T-helper 1 cell treated with Interleukin-12 subunit alpha and Interleukin-12 subunit beta and Interleukin-4 antibody, amounts not matched to agents 30 μg/mL and 1 μg/mL, for 36 hours (primary cell): ENCODE measurements at regions not wholly inside any gene's neighbourhood (a gene's known extent, or its start where the extent isn't known, plus 50 kb on each side); places are given as distances from the start of the nearest gene placed in this dataset.
"Not testable (repeated sequence)": the region's sequence is repeated elsewhere in the genome, so short reads cannot be mapped to it uniquely, and the experiment has no call there.

Experiments used
- H3K27ac Mint-ChIP-seq: one replicate; pipeline ENCODE4 v1.8.0; 2021; ENCODE audit warnings: mild to moderate bottlenecking, mixed read lengths
- H3K27me3 Mint-ChIP-seq: one replicate; pipeline ENCODE4 v1.8.0; 2021; ENCODE audit warnings: low read depth, mixed read lengths
- H3K36me3 Mint-ChIP-seq: one replicate; pipeline ENCODE4 v1.8.0; 2021; ENCODE audit warnings: low read depth, mixed read lengths
- H3K4me1 Mint-ChIP-seq: one replicate; pipeline ENCODE4 v1.8.0; 2021; ENCODE audit warnings: low read depth, mixed read lengths
- H3K4me3 Mint-ChIP-seq: one replicate; pipeline ENCODE4 v1.8.0; 2021; ENCODE audit warnings: mild to moderate bottlenecking, moderate library complexity, mixed read lengths
- H3K9me3 Mint-ChIP-seq: one replicate; pipeline ENCODE4 v1.8.0; 2021; ENCODE audit warnings: mixed read lengths

- H3K4me1 Mint-ChIP-seq: peaks cover 15% of the 10 kb centered on the region
- H3K9me3 Mint-ChIP-seq: no peaks in the 10 kb centered on the region
- no peak overlapping the region for H3K27ac Mint-ChIP-seq
- no peaks in the 10 kb centered on the region for H3K27me3 Mint-ChIP-seq
- no peaks in the 10 kb centered on the region for H3K36me3 Mint-ChIP-seq
- H3K4me3 Mint-ChIP-seq: no peak overlapping the region
Observed at GRCh38 chr7:142487124-142487523, 229.3 kb upstream of the PRSS58 start.

- Mint-ChIP-seq H3K27ac (no peak overlapping the region), H3K27me3 (no peaks in the 10 kb centered on the region), H3K9me3 (no peaks in the 10 kb centered on the region), H3K4me3 (no peak overlapping the region), H3K4me1 (peaks cover 15% of the 10 kb centered on the region), H3K36me3 (no peaks in the 10 kb centered on the region)
Observed at GRCh38 chr7:142485617-142486226, 227.9 kb upstream of the PRSS58 start.

- peaks cover 2% of the 10 kb centered on the region for H3K27me3 Mint-ChIP-seq
Observed at GRCh38 chr7:142483659-142484317, 225.9 kb upstream of the PRSS58 start.

GRCh38 chr7:142482891-142483658 lies 225.2 kb upstream of the PRSS58 start:
- no peaks in the 10 kb centered on the region for H3K9me3 Mint-ChIP-seq
- H3K36me3 Mint-ChIP-seq: no peaks in the 10 kb centered on the region
- peaks cover 6% of the 10 kb centered on the region for H3K27me3 Mint-ChIP-seq
- H3K4me3 Mint-ChIP-seq: peak overlapping the region; percentile 29
- H3K27ac Mint-ChIP-seq: peak overlapping the region; percentile 85
- H3K4me1 Mint-ChIP-seq: peaks cover 23% of the 10 kb centered on the region

More at GRCh38 chr7:142483659-142484317, 225.9 kb upstream of the PRSS58 start:
- Mint-ChIP-seq H3K36me3 (no peaks in the 10 kb centered on the region), H3K4me3 (no peak overlapping the region), H3K27ac (no peak overlapping the region), H3K9me3 (no peaks in the 10 kb centered on the region), H3K4me1 (peaks cover 16% of the 10 kb centered on the region)

GRCh38 chr7:142481548-142481947 lies 223.7 kb upstream of the PRSS58 start:
- H3K4me3 Mint-ChIP-seq: no peak overlapping the region
- no peak overlapping the region for H3K27ac Mint-ChIP-seq
- H3K4me1 Mint-ChIP-seq: peaks cover 38% of the 10 kb centered on the region
- no peaks in the 10 kb centered on the region for H3K36me3 Mint-ChIP-seq
- no peaks in the 10 kb centered on the region for H3K9me3 Mint-ChIP-seq
- peaks cover 6% of the 10 kb centered on the region for H3K27me3 Mint-ChIP-seq

- H3K9me3 Mint-ChIP-seq: no peaks in the 10 kb centered on the region
- H3K4me3 Mint-ChIP-seq: peak overlapping the region; percentile 47
- peak overlapping the region; percentile 74 for H3K27ac Mint-ChIP-seq
- peaks cover 38% of the 10 kb centered on the region for H3K4me1 Mint-ChIP-seq
- H3K27me3 Mint-ChIP-seq: peaks cover 6% of the 10 kb centered on the region
- H3K36me3 Mint-ChIP-seq: no peaks in the 10 kb centered on the region
Observed at GRCh38 chr7:142478479-142479220, 220.8 kb upstream of the PRSS58 start.

GRCh38 chr7:142477801-142478200 lies 219.9 kb upstream of the PRSS58 start:
- Mint-ChIP-seq H3K4me1 (peaks cover 33% of the 10 kb centered on the region), H3K27ac (peak overlapping the region; percentile 74), H3K4me3 (peak overlapping the region; percentile 58)
- H3K27me3 Mint-ChIP-seq, H3K9me3 Mint-ChIP-seq, H3K36me3 Mint-ChIP-seq: not testable (repeated sequence)

GRCh38 chr7:142477079-142477651 lies 219.3 kb upstream of the PRSS58 start:
- H3K36me3 Mint-ChIP-seq: no peaks in the 10 kb centered on the region
- H3K27me3 Mint-ChIP-seq: peaks cover 6% of the 10 kb centered on the region
- peaks cover 32% of the 10 kb centered on the region for H3K4me1 Mint-ChIP-seq
- H3K9me3 Mint-ChIP-seq: no peaks in the 10 kb centered on the region
- peak overlapping the region; percentile 58 for H3K4me3 Mint-ChIP-seq
- peak overlapping the region; percentile 74 for H3K27ac Mint-ChIP-seq

- Mint-ChIP-seq H3K27me3 (peaks cover 6% of the 10 kb centered on the region), H3K27ac (no peak overlapping the region), H3K4me1 (peaks cover 29% of the 10 kb centered on the region), H3K36me3 (no peaks in the 10 kb centered on the region), H3K4me3 (no peak overlapping the region), H3K9me3 (no peaks in the 10 kb centered on the region)
Observed at GRCh38 chr7:142476077-142476476, 218.2 kb upstream of the PRSS58 start.

- Mint-ChIP-seq H3K27ac (no peak overlapping the region), H3K9me3 (no peaks in the 10 kb centered on the region), H3K27me3 (no peaks in the 10 kb centered on the region), H3K4me3 (no peak overlapping the region), H3K4me1 (peaks cover 28% of the 10 kb centered on the region), H3K36me3 (no peaks in the 10 kb centered on the region)
Observed at GRCh38 chr7:142471820-142472219, 214.0 kb upstream of the PRSS58 start.

GRCh38 chr7:142470544-142470830 lies 212.6 kb upstream of the PRSS58 start:
- H3K9me3 Mint-ChIP-seq: no peaks in the 10 kb centered on the region
- no peak overlapping the region for H3K4me3 Mint-ChIP-seq
- peaks cover 27% of the 10 kb centered on the region for H3K4me1 Mint-ChIP-seq
- peak overlapping the region; percentile 55 for H3K27ac Mint-ChIP-seq
- no peaks in the 10 kb centered on the region for H3K27me3 Mint-ChIP-seq
- no peaks in the 10 kb centered on the region for H3K36me3 Mint-ChIP-seq

- H3K4me3 Mint-ChIP-seq: no peak overlapping the region
- H3K4me1 Mint-ChIP-seq: peaks cover 29% of the 10 kb centered on the region
- H3K27me3 Mint-ChIP-seq: no peaks in the 10 kb centered on the region
- H3K9me3 Mint-ChIP-seq: no peaks in the 10 kb centered on the region
- peak overlapping the region; percentile 55 for H3K27ac Mint-ChIP-seq
- no peaks in the 10 kb centered on the region for H3K36me3 Mint-ChIP-seq
Observed at GRCh38 chr7:142469696-142470543, 212.1 kb upstream of the PRSS58 start.

- Mint-ChIP-seq H3K4me1 (peaks cover 33% of the 10 kb centered on the region), H3K27me3 (no peaks in the 10 kb centered on the region), H3K4me3 (no peak overlapping the region), H3K27ac (peak overlapping the region; percentile 16), H3K9me3 (no peaks in the 10 kb centered on the region), H3K36me3 (no peaks in the 10 kb centered on the region)
Observed at GRCh38 chr7:142468871-142469665, 211.2 kb upstream of the PRSS58 start.
